PC-9 (cell line): ENCODE measurements at regions not wholly inside any gene's neighbourhood (a gene's known extent, or its start where the extent isn't known, plus 50 kb on each side); places are given as distances from the start of the nearest gene placed in this dataset.

Experiments used
- BruUV-seq: library from RNA; stranded (reverse); fragments of 400-500 nt; replicated peaks from 2 replicates; lab custom pipeline; 2021; lab: Mats Ljungman, UMichigan
- CTCF ChIA-PET: fragments of 300-600 bp; sonication (Branson Sonifier 250); formaldehyde crosslinking; loops from one replicate; lab custom pipeline; 2022; ENCODE audit warnings: antibody characterized with exemption; lab: Charles Lee
- POLR2A ChIA-PET: fragments of 300-600 bp; sonication (Branson Sonifier 250); formaldehyde crosslinking; loops from one replicate; lab custom pipeline; 2022; ENCODE audit warnings: antibody characterized with exemption; ENCODE audit not compliant: unreplicated experiment; lab: Charles Lee
- DNase-seq, 2 experiments: peaks; one replicate each; pipeline versions ENCODE4 v3.0.0 to v3.0.0-alpha.2; 2015 to 2022; ENCODE audit warnings: mixed read lengths in 1 of 2
- H2AFZ ChIP-seq: fragments of 200-600 bp; sonication (generic); 2 replicates; pipeline ENCODE4 v1.8.1; 2017; ENCODE audit warnings: antibody characterized with exemption
- H3F3A ChIP-seq: fragments of 200-600 bp; sonication (generic); 2 replicates; pipeline ENCODE4 v1.8.1; 2017; ENCODE audit warnings: antibody characterized with exemption, mild to moderate bottlenecking, low read depth; ENCODE audit not compliant: insufficient read depth
- H3K27ac ChIP-seq: fragments of 200-600 bp; sonication (generic); 2 replicates; pipeline ENCODE4 v1.6.1; 2016; ENCODE audit warnings: mixed run types
- H3K27me3 ChIP-seq: fragments of 200-600 bp; sonication (generic); 2 replicates; pipeline ENCODE4 v1.6.1; 2016; ENCODE audit warnings: low read depth, mixed run types; ENCODE audit not compliant: insufficient read depth
- H3K36me3 ChIP-seq: fragments of 200-600 bp; sonication (generic); 2 replicates; pipeline ENCODE4 v1.6.1; 2016; ENCODE audit warnings: low read depth, mixed run types
- H3K4me1 ChIP-seq: fragments of 200-600 bp; sonication (generic); replicated peaks from 2 replicates; pipeline ENCODE4 v1.6.1; 2016; ENCODE audit warnings: mixed run types; ENCODE audit not compliant: insufficient read depth
- H3K4me2 ChIP-seq: fragments of 200-600 bp; sonication (generic); 2 replicates; pipeline ENCODE4 v1.6.1; 2017; ENCODE audit warnings: mixed run types
- H3K4me3 ChIP-seq: fragments of 200-600 bp; sonication (generic); 2 replicates; pipeline ENCODE4 v1.6.1; 2016; ENCODE audit warnings: mixed run types
- H3K79me2 ChIP-seq: fragments of 200-600 bp; sonication (generic); 2 replicates; pipeline ENCODE4 v1.6.1; 2017; ENCODE audit warnings: low read depth, mixed run types
- H3K9me2 ChIP-seq: fragments of 200-600 bp; sonication (generic); 2 replicates; pipeline ENCODE4 v1.8.1; 2017; ENCODE audit warnings: mild to moderate bottlenecking; ENCODE audit not compliant: insufficient read depth
- H3K9me3 ChIP-seq: fragments of 200-600 bp; sonication (generic); 2 replicates; pipeline ENCODE4 v1.8.1; 2016; ENCODE audit warnings: low read depth; ENCODE audit not compliant: insufficient read depth
- H4K20me1 ChIP-seq: fragments of 200-600 bp; sonication (generic); 2 replicates; pipeline ENCODE4 v1.8.1; 2017; ENCODE audit not compliant: insufficient read depth
- CTCF ChIP-seq: fragments of 200-600 bp; sonication (generic); conservative IDR thresholded peaks from 2 replicates; pipeline ENCODE4 v1.6.1; 2017; ENCODE audit warnings: mixed run types, antibody characterized with exemption, mild to moderate bottlenecking, moderate library complexity
- EZH2 ChIP-seq: fragments of 200-600 bp; sonication (generic); IDR thresholded peaks from 2 replicates; pipeline ENCODE4 v1.8.0; 2017; ENCODE audit warnings: antibody characterized with exemption, low read depth
- intact Hi-C: fragments of 100-400 bp; cut with micrococcal nuclease; formaldehyde crosslinking; loops from one replicate; pipeline ENCODE4 v1.10.0; 2022; ENCODE audit not compliant: unreplicated experiment

GRCh38 chr4:97500423-97500822 lies 642.9 kb downstream of the STPG2 start:
- Histone ChIP-seq H3K36me3 (no peaks in the 10 kb centered on the region), H2AFZ (no peak overlapping the region), H3F3A (no peaks in the 10 kb centered on the region), H3K9me2 (no peaks in the 10 kb centered on the region; the same call in 1 of the 2 replicates), H3K4me3 (no peak overlapping the region), H3K9me3 (no peaks in the 10 kb centered on the region), H3K27ac (no peak overlapping the region), H3K4me1 (no peaks in the 10 kb centered on the region), H3K79me2 (no peaks in the 10 kb centered on the region), H3K27me3 (no peaks in the 10 kb centered on the region), H3K4me2 (no peak overlapping the region), H4K20me1 (no peaks in the 10 kb centered on the region)
- TF ChIP-seq CTCF (no peak), EZH2 (no peak)
- BruUV-seq, result no TSS peak
- intact Hi-C loops, result no loop called here
- no peak for DNase-seq
- POLR2A ChIA-PET, result no interaction called here
- CTCF ChIA-PET, result no interaction called here

GRCh38 chr4:97504713-97505112 lies 638.6 kb downstream of the STPG2 start:
- no peaks in the 10 kb centered on the region for H3K27me3 ChIP-seq
- H3K9me3 ChIP-seq, result no peaks in the 10 kb centered on the region
- H3K79me2 ChIP-seq, result no peaks in the 10 kb centered on the region
- DNase-seq, result no peak
- H3K36me3 ChIP-seq, result no peaks in the 10 kb centered on the region
- H4K20me1 ChIP-seq, result no peaks in the 10 kb centered on the region
- H3K9me2 ChIP-seq, result no peaks in the 10 kb centered on the region
- H2AFZ ChIP-seq, result no peak overlapping the region
- H3K4me3 ChIP-seq, result no peak overlapping the region
- BruUV-seq, result no TSS peak
- H3K4me1 ChIP-seq, result no peaks in the 10 kb centered on the region
- no peak for TF ChIP-seq EZH2
- TF ChIP-seq CTCF, result no peak
- ChIA-PET POLR2A (interaction anchor here (0.7 kb wide), 1 partner anchor 476 kb away, joined by 7 read pairs; no protein-coding TSS in a partner anchor), CTCF (no interaction called here)
- no peak overlapping the region for H3K4me2 ChIP-seq
- H3F3A ChIP-seq, result no peaks in the 10 kb centered on the region
- intact Hi-C loops, result no loop called here
- no peak overlapping the region for H3K27ac ChIP-seq

- H3K36me3 ChIP-seq, result no peaks in the 10 kb centered on the region
- H3F3A ChIP-seq, result no peaks in the 10 kb centered on the region
- no TSS peak for BruUV-seq
- DNase-seq, result peak in 1 of 2 experiments; percentile 3
- no peaks in the 10 kb centered on the region for H3K4me1 ChIP-seq
- CTCF ChIA-PET, result interaction anchor here (0.7 kb wide), 1 partner anchor 395 kb away, joined by 3 read pairs; no protein-coding TSS in a partner anchor
- TF ChIP-seq EZH2, result no peak
- no peak for TF ChIP-seq CTCF
- H3K79me2 ChIP-seq, result no peaks in the 10 kb centered on the region
- no peak overlapping the region for H3K27ac ChIP-seq
- no peaks in the 10 kb centered on the region for H3K9me3 ChIP-seq
- intact Hi-C loops, result no loop called here
- H3K4me3 ChIP-seq, result no peak overlapping the region
- POLR2A ChIA-PET, result no interaction called here
- H4K20me1 ChIP-seq, result no peaks in the 10 kb centered on the region
- no peaks in the 10 kb centered on the region for H3K27me3 ChIP-seq
- no peaks in the 10 kb centered on the region for H3K9me2 ChIP-seq
- no peak overlapping the region for H3K4me2 ChIP-seq
- H2AFZ ChIP-seq, result no peak overlapping the region
Observed at GRCh38 chr4:97507587-97508245, 635.6 kb downstream of the STPG2 start.
